ENCODE measurements at regions not wholly inside any gene's neighbourhood (a gene's known extent, or its start where the extent isn't known, plus 50 kb on each side); places are given as distances from the start of the nearest gene placed in this dataset.

DNA sequence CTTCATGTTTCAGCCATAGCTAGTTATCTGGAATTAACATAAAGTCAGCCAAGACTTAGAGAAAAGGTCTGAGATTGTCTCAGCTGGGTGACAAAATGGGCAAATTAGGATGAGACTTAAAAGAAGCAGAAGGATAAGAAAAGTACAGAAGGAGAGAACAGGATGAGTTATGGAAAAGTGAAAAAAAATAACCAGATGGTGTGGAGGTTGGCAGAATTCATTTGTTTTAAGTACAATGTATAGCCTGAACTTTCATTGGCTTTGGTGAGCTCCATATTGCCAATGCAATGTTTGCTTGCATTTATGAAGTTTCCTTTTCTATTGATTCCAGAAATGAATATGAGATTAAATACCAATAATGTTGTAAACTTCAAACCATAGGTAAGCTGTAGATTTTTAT lies 447.2 kb upstream of the DPH6 start:
- H4K20me1 ChIP-seq (ENCODE audit: control insufficient read depth, extremely low read depth, insufficient read depth, low read length), result no peaks in the 10 kb centered on the region
- no peaks in the 10 kb centered on the region for H3K9me3 ChIP-seq (ENCODE audit: control insufficient read depth, insufficient read depth, low read depth, low read length)
- no peak for DNase-seq (ENCODE audit: low read depth in 2 of 2)
- no peaks in the 10 kb centered on the region for H3K79me2 ChIP-seq (ENCODE audit: control insufficient read depth, insufficient read depth, low read length)
- H3K4me2 ChIP-seq (ENCODE audit: extremely low read depth, insufficient read depth, low read length), result no peak overlapping the region
- no peaks in the 10 kb centered on the region for H3K4me1 ChIP-seq (ENCODE audit: control insufficient read depth, extremely low read depth, insufficient read depth, low read length)
- no peak overlapping the region for H3K9ac ChIP-seq (ENCODE audit: insufficient read depth, low read length)
- no peak for TF ChIP-seq EZH2 (IDR thresholded peaks at IDR 0.05; ENCODE audit: low read length, missing control alignments)
- TF ChIP-seq, protein P1, sequence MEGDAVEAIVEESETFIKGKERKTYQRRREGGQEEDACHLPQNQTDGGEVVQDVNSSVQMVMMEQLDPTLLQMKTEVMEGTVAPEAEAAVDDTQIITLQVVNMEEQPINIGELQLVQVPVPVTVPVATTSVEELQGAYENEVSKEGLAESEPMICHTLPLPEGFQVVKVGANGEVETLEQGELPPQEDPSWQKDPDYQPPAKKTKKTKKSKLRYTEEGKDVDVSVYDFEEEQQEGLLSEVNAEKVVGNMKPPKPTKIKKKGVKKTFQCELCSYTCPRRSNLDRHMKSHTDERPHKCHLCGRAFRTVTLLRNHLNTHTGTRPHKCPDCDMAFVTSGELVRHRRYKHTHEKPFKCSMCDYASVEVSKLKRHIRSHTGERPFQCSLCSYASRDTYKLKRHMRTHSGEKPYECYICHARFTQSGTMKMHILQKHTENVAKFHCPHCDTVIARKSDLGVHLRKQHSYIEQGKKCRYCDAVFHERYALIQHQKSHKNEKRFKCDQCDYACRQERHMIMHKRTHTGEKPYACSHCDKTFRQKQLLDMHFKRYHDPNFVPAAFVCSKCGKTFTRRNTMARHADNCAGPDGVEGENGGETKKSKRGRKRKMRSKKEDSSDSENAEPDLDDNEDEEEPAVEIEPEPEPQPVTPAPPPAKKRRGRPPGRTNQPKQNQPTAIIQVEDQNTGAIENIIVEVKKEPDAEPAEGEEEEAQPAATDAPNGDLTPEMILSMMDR (conservative IDR thresholded peaks at IDR 0.05 in 1 of 2, IDR thresholded peaks at IDR 0.05 in 1 of 2; ENCODE audit: low read depth in 1 of 2, low read length in 2 of 2), result no peak
- H3K36me3 ChIP-seq (ENCODE audit: control insufficient read depth, insufficient read depth, low read length), result no peaks in the 10 kb centered on the region
- no peak overlapping the region for H3K4me3 ChIP-seq (replicated peaks in 1 of 4; ENCODE audit: control extremely low read depth in 1 of 4, insufficient read depth in 1 of 4, low read depth in 3 of 4, low read length in 4 of 4)
- no peaks in the 10 kb centered on the region for H3K27me3 ChIP-seq (ENCODE audit: control insufficient read depth, insufficient read depth, low read length)
- H2AFZ ChIP-seq (ENCODE audit: low read length), result no peak overlapping the region
- H3K27ac ChIP-seq (ENCODE audit: insufficient read depth, low read length), result no peak overlapping the region

DNA sequence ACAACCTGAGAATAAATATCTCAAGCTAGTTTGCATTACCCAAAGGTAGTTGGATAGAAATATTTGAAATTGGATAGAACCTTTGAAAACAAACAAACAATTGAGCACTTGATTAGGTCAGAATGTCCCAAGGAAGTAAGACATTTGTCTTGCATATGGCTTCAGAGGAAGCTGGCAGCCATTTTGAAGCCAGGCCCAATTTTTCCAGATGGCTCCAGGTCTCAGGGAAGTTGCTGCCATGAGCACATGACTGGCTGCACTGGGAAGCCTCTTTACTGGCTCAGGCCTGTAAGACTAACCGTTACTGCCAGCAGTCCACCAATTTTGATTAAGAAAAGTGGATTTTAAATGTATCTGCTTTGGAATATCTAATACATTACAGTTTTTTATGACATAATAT lies 448.9 kb upstream of the DPH6 start:
- Histone ChIP-seq H3K4me1 (ENCODE audit: control insufficient read depth, extremely low read depth, insufficient read depth, low read length) (no peaks in the 10 kb centered on the region), H3K36me3 (ENCODE audit: control insufficient read depth, insufficient read depth, low read length) (no peaks in the 10 kb centered on the region), H3K4me2 (ENCODE audit: extremely low read depth, insufficient read depth, low read length) (no peak overlapping the region), H2AFZ (ENCODE audit: low read length) (no peak overlapping the region), H3K9ac (ENCODE audit: insufficient read depth, low read length) (no peak overlapping the region), H3K79me2 (ENCODE audit: control insufficient read depth, insufficient read depth, low read length) (no peaks in the 10 kb centered on the region), H3K9me3 (ENCODE audit: control insufficient read depth, insufficient read depth, low read depth, low read length) (no peaks in the 10 kb centered on the region), H3K4me3 (replicated peaks in 1 of 4; ENCODE audit: control extremely low read depth in 1 of 4, insufficient read depth in 1 of 4, low read depth in 3 of 4, low read length in 4 of 4) (no peak overlapping the region), H4K20me1 (ENCODE audit: control insufficient read depth, extremely low read depth, insufficient read depth, low read length) (no peaks in the 10 kb centered on the region), H3K27me3 (ENCODE audit: control insufficient read depth, insufficient read depth, low read length) (no peaks in the 10 kb centered on the region), H3K27ac (ENCODE audit: insufficient read depth, low read length) (no peak overlapping the region)
- no peak for DNase-seq (ENCODE audit: low read depth in 2 of 2)
- TF ChIP-seq, protein P1 (conservative IDR thresholded peaks at IDR 0.05 in 1 of 2, IDR thresholded peaks at IDR 0.05 in 1 of 2; ENCODE audit: low read depth in 1 of 2, low read length in 2 of 2), result no peak
- no peak for TF ChIP-seq EZH2 (IDR thresholded peaks at IDR 0.05; ENCODE audit: low read length, missing control alignments)

DNA sequence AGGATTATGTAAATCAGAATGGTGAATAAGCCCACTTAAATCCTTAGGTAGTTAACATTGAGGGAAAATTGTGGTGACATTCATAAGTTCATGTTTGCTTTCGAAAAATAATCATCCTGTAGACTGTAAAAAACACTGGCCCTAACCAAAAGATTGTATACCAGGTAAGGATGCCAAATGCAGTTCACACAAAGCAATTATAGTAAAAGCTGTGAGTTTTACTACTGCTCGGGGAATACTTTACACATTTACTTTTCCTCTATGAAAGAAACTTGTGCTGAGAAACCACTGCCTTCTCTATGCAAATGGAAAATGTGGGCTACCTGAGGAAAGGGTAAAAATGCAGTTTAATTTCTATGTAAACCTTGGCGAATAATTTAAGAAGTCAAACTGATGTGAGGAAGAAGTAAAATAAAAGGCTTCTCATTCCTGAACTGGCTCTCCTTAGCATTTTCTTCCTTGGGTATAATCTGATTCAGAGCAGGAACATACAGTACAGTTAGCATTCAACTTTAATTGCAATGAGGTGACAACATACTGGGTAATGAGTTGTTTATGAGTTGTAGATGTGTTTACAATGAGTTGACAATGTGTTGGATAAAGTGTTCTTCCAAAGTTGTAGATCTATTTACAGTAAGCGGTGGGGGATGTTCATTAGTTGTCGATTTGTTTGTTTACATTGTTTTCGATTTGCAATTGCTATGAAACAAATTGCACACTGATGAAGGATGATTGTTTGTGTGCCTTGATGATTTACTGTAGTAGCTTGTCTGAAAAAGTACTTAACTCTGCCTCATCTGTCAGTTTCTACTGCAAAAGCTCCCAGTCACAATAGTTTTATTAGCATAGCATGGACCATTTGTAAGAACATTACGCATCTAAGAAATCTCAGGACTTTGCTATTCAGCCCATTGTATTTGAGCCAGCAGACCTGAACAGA lies 453.0 kb upstream of the DPH6 start:
- H3K9me3 ChIP-seq (ENCODE audit: control insufficient read depth, insufficient read depth, low read depth, low read length), result no peaks in the 10 kb centered on the region
- H4K20me1 ChIP-seq (ENCODE audit: control insufficient read depth, extremely low read depth, insufficient read depth, low read length), result no peaks in the 10 kb centered on the region
- H3K79me2 ChIP-seq (ENCODE audit: control insufficient read depth, insufficient read depth, low read length), result no peaks in the 10 kb centered on the region
- no peak overlapping the region for H3K4me2 ChIP-seq (ENCODE audit: extremely low read depth, insufficient read depth, low read length)
- peak; percentile 2 to 17 for DNase-seq (ENCODE audit: low read depth in 2 of 2)
- no peaks in the 10 kb centered on the region for H3K27me3 ChIP-seq (ENCODE audit: control insufficient read depth, insufficient read depth, low read length)
- no peaks in the 10 kb centered on the region for H3K4me1 ChIP-seq (ENCODE audit: control insufficient read depth, extremely low read depth, insufficient read depth, low read length)
- H3K9ac ChIP-seq (ENCODE audit: insufficient read depth, low read length), result no peak overlapping the region
- no peak overlapping the region for H3K4me3 ChIP-seq (replicated peaks in 1 of 4; ENCODE audit: control extremely low read depth in 1 of 4, insufficient read depth in 1 of 4, low read depth in 3 of 4, low read length in 4 of 4)
- H3K27ac ChIP-seq (ENCODE audit: insufficient read depth, low read length), result no peak overlapping the region
- no peak overlapping the region for H2AFZ ChIP-seq (ENCODE audit: low read length)
- no peaks in the 10 kb centered on the region for H3K36me3 ChIP-seq (ENCODE audit: control insufficient read depth, insufficient read depth, low read length)
- TF ChIP-seq, protein P1 (conservative IDR thresholded peaks at IDR 0.05 in 1 of 2, IDR thresholded peaks at IDR 0.05 in 1 of 2; ENCODE audit: low read depth in 1 of 2, low read length in 2 of 2), result no peak
- no peak for TF ChIP-seq EZH2 (IDR thresholded peaks at IDR 0.05; ENCODE audit: low read length, missing control alignments)
